Head of caudate nucleus (tissue), 42 donors: ENCODE measurements at regions not wholly inside any gene's neighbourhood (a gene's known extent, or its start where the extent isn't known, plus 50 kb on each side); places are given as distances from the start of the nearest gene placed in this dataset.

ENCODE experiments used
- DNase-seq, 42 donors: peaks; one replicate each; pipeline versions ENCODE4 v3.0.0 to v3.0.0-alpha.2; 2020 to 2021; ENCODE audit warnings: mixed read lengths in 7 of 42
- intact Hi-C: fragments of 100-400 bp; cut with DNase I; formaldehyde crosslinking; loops from one replicate; pipeline ENCODE4 v1.15.0; 2022

DNA sequence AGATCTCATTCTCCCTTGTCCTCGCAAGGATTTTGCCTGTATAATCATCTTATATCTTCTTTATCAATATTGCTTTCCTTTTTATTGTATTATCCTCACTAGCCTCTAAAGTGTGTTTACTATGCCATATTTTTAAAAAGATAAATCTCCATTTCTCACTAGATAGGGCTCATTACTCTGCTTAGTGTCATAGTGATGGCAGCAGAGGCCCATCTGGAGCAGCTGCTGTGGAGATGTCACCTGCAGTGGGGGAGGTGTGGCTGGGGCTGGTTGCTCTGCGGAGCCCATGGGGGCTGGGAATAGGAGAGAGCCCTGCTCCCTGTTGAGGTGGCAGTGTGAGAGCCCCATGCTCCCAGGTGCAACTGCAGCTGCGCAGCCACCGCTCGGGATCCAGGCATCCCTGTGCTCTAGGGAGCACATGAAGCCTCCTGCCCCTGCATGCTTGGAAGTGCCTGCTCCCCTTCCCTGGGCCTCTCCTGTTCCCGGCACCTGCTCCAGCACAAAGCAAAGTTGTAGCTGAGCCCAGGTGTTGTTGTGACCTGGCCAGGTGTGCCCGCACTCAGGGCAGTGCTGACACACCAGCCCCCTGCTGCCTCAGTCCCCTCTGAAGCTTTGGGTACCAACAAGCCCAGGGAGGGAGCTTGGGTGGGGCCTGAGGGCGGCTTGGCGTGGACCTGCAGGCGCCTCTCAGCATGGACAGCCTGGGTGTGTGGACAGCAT, 144.6 kb upstream of the MRPS30 start:
- DNase-seq, result no peak
- intact Hi-C loops, result no loop called here

DNA sequence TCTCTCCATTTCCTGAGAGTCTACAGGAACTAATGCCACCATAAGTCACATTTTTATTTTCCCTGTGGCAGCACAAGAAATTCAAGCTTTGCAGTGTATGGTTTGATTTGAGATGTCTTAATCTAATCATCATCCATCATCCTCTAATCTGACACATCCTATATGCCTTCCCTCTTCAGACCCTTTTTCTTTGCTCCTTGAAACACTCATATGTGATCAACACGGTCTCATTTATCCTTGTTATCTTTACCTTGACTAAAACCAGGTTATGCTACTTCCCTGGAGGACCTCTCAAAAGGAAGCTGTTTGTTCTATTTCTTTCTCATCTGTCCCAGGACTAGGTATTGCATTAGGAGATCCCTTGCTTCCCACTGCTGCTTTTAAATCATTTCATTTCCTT, 146.9 kb upstream of the MRPS30 start:
- intact Hi-C loops, result no loop called here
- DNase-seq, result no peak

DNA sequence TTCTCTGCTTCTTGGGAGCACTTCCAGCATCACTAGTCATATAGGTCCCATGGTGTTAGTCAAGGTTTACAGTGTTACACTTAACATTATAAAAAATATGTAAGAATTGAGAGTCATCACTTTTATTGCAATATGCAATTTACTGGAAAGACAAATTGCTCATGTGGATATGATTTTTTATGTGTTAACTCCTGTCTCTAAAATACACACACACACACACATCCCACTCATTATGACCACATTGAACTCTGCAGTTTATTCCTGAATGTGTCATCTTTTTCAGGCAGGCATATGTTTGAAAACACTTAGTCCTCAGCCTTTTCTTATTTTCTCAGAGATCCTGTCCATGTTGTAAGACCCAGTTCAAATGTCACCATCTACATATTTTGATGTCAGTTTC, 148.5 kb upstream of the MRPS30 start:
- intact Hi-C loops, result no loop called here
- DNase-seq, result no peak

GRCh38 chr5:44659334-44659733, 149.4 kb upstream of the MRPS30 start:
- no peak for DNase-seq
- intact Hi-C loops, result no loop called here

DNA sequence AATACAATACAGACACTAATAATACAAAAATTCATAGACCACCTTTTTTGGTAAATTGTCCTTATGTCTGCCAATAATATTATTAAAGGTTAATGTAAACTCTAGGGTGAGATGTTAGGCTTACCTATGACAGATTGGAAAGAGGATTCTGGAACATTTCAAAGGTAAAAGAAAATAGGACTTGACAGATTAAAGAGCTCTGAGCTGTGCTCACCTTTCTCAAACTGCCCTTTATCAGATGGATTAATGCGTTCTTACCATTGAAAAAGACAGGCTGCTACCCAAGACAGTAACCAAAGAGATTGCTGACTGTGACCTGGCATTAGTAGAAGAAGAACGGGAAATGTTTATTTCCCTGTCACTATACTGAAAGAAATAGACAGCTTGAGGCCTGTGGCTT, 156.1 kb upstream of the MRPS30 start:
- intact Hi-C loops, result no loop called here
- DNase-seq, result no peak

DNA sequence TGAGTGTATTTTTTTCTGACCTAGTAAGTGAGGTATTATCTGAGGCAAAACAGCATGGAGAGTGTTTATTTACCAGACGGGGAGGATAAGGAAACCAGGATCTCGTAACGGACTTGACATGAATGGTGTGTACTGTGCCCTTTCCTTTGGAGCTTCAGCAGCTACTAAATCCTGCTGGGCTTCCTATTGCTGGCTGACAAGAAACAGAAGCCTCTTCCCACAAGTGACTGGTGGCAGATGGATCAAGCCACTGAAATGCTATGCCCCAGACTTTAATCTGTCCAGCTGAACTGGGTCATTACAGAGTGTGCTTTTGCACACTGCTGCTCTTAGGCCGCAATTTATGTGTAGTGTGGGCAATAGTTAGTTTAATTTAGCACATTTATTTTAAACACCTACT, 162.7 kb upstream of the MRPS30 start:
- no peak for DNase-seq
- intact Hi-C loops, result no loop called here

GRCh38 chr5:44645502-44645901, 163.2 kb upstream of the MRPS30 start:
- intact Hi-C loops, result no loop called here
- no peak for DNase-seq

DNA sequence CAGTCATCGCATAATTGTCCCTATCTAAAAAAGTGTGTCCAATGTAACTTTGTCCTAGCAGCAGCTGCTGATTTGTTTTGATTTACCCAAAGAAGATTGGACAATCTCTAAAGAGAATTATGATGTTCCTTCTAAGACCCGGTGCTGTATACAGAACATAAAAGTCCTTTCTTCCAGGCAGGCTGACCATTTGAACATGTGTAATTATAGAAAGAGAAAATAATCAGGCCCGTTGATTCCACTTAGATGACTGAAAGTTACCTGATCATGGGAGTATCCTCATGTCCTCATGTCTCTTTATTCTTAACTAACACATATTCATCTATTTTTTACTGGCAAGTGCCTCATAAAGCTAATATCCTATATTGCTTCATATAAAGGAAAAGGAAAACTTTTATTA, 164.1 kb upstream of the MRPS30 start:
- DNase-seq, result no peak
- intact Hi-C loops, result no loop called here

DNA sequence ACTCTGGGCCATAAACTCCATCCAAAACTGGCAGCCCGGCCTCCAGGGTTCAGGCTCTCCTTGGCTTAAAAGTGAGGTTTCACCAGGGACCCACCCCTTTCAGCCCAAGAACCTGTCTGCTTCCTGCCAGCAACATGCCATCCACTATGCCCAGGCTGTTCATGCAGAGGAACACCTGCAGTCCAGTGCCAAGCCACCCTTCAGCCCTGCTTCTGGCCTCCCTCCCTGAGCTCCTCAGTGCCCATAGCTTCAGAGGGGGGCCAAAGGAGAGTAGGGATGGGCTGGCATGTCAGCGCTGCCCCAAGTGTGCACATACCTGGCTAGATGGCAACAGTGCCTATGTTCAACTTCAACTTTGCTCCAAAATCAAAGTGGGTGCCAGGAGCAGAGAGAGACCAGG, 166.9 kb upstream of the MRPS30 start:
- no peak for DNase-seq
- intact Hi-C loops, result no loop called here

GRCh38 chr5:44640945-44641456, 167.7 kb upstream of the MRPS30 start:
- intact Hi-C loops, result no loop called here
- DNase-seq, result no peak

GRCh38 chr5:44637916-44638869, 170.6 kb upstream of the MRPS30 start:
- intact Hi-C loops, result no loop called here
- DNase-seq, result no peak

DNA sequence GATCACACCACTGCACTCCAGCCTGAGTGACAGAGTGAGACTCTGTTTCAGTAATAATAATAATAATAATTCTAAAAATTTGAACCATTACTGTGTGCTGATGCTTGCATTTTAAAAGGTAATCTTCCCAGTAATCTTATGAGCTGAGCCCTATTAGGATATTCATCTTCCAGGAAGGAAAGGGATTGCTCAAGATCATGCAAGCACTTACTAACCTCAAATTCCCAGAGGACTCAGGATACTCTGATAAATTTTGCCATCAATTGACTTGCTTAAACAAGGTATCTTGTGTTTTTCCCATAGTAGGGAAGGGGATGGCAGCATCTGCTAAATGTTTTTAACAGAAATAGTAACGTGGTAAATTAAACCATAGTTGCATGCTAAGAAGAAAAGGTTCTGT, 176.4 kb upstream of the MRPS30 start:
- no peak for DNase-seq
- intact Hi-C loops, result no loop called here

GRCh38 chr5:44626846-44627245, 181.9 kb upstream of the MRPS30 start:
- intact Hi-C loops, result no loop called here
- no peak for DNase-seq

GRCh38 chr5:44622331-44622730, 186.4 kb upstream of the MRPS30 start:
- intact Hi-C loops, result no loop called here
- DNase-seq, result no peak

DNA sequence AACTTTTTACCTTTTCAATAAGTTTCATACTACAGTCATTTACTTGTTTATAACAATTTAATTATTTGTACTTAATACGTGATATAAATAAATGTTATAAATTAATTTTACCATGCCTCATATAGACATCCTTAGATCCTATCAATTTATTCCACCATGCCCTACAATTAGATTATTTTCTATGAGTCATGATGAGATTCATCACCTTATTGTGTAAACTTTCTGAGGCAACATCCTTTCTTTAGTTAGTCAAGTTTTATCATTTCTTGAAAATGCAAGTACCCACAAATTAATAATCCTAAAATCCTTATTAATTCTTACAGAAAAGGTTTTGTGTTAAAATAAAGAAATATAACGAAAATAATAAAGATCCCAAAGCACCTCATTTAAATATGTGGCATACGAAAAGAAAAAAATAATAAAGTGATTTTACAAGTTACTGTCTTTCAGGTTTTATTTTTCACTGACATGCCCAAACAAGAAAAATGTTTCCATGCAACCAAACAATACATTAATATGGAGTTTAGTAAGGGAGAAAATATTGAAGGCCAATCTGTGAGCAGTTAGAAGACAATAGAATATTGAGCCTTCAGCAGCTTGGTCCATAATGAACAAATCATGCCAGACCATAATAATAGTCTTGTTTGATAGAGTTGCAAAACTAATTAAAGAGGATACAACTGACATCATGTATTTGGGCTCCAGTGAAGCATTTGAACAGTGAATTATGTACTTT, 188.7 kb upstream of the MRPS30 start:
- no peak for DNase-seq
- intact Hi-C loops, result no loop called here

GRCh38 chr5:44614845-44615244, 193.9 kb upstream of the MRPS30 start:
- no peak for DNase-seq
- intact Hi-C loops, result no loop called here

- intact Hi-C loops, result no loop called here
- DNase-seq, result no peak
These were observed 194.8 kb upstream of the MRPS30 start for GRCh38 chr5:44613936-44614335.

DNA sequence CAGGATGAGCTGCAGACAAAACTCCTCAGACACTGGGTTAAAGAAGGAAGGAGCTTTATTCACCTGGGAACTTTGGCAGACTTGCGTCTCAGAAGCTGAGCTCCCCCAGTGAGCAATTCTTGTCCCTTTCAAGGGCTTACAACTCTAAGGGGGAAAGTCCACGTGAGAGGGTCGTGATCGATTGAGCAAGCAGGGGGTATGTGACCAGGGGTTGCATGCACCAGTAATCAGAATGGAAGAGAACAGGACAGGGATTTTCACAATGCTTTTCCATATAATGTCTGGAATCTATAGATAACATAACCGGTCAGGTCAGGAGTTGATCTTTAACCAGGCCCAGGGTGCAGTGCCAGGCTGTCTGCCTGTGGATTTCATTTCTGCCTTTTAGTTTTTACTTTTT, 202.8 kb upstream of the MRPS30 start:
- DNase-seq, result no peak
- intact Hi-C loops, result no loop called here

DNA sequence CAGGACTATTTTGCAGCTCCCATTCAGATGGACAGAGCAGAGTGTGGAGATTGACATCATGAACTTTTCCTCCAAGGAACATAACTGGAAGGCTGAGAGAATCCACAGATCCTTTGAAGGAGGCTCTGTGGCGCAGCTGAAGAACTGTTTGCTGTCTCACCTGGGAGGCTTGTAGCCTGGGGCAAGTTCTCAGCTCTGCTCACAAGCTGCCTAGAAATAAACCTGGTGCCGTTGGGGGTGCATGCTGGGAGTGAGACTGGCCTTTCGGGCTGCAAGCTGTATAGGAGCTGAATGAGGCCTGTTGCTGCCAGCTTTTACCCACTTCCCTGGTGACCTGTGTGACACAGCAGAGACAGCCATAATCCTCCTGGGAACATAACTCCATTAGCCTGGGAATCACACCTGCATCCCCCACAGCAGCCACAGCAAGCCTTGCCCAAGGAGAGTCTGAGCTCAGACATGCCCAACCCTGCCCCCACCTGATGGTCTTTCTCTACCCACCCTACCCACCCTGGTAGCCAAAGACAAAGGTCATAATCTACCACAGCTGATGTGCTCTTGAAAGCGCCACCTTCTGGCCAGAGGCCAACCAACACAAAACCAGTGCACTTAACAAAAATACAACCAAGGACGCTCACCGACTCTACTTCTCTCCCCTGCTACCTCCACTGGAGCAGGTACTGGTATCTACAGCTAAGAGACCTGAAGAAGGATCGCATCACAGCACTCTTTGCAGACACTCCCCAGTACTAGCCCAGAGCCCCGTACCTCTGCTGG, 205.1 kb upstream of the MRPS30 start:
- intact Hi-C loops, result no loop called here
- DNase-seq, result no peak
